Hepatocyte (in vitro differentiated cells): ENCODE measurements at regions not wholly inside any gene's neighbourhood (a gene's known extent, or its start where the extent isn't known, plus 50 kb on each side); places are given as distances from the start of the nearest gene placed in this dataset.

Source experiments
- CTCF ChIP-seq: fragments of 200-600 bp; sonication (generic); IDR thresholded peaks from 2 replicates; pipeline ENCODE4 v1.5.1; 2016; ENCODE audit warnings: antibody characterized with exemption, mild to moderate bottlenecking; ENCODE audit not compliant: poor library complexity
- EZH2phosphoT487 ChIP-seq: fragments of 200-600 bp; sonication (generic); IDR thresholded peaks from one replicate; pipeline ENCODE4 v1.6.1; 2018; ENCODE audit warnings: antibody characterized with exemption, mild to moderate bottlenecking, low read depth, moderate library complexity; ENCODE audit not compliant: unreplicated experiment, severe bottlenecking

DNA sequence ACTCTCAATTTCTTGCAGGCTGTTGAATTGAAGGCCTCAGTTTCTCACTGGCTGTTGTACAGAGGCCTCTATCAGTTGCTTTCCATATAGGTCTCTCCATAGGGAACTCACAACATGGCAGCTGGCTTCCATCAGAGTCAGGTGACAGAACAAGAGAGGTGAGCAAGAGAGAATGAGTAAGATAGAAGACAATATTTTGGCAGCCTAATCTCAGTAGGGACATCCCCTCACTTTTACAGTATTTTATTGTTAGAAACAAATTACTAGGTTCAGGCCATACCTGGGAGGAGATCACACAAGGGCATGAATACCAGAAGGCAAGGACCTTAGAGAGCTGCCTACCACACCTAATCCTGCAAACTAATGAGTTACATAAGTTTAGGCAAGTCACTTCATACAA, 162.8 kb downstream of the ATP6V1G3 start:
- TF ChIP-seq CTCF (no peak), EZH2phosphoT487 (no peak)
